Body of pancreas (tissue), 4 donors: ENCODE measurements at regions not wholly inside any gene's neighbourhood (a gene's known extent, or its start where the extent isn't known, plus 50 kb on each side); places are given as distances from the start of the nearest gene placed in this dataset.
A peak's percentile ranks its signal among the peaks of the same experiment; 100 is the strongest.

Source experiments
- CTCF ChIP-seq, 7 experiments: fragments of 450-650 bp in 4 of 7; fragments of 200-600 bp in 3 of 7; sonication (generic) in 3 of 7; IDR thresholded peaks; one replicate each; pipeline ENCODE4 v1.5.1; 2016 to 2019; ENCODE audit warnings: antibody characterized with exemption in 7 of 7
- POLR2A ChIP-seq, 3 donors: fragments of 450-650 bp; IDR thresholded peaks; one replicate each; pipeline ENCODE4 v1.6.1; 2016; ENCODE audit warnings: antibody characterized with exemption in 3 of 3, mild to moderate bottlenecking in 2 of 3

GRCh38 chr21:20882462-20883407 is 115.5 kb upstream of the NCAM2 start:
- peak; percentile 34 to 66 (median 57) for TF ChIP-seq CTCF (IDR thresholded peaks at IDR 0.05)
- no peak for TF ChIP-seq POLR2A (IDR thresholded peaks at IDR 0.05)
